T-helper 1 cell (primary cell): ENCODE measurements at regions not wholly inside any gene's neighbourhood (a gene's known extent, or its start where the extent isn't known, plus 50 kb on each side); places are given as distances from the start of the nearest gene placed in this dataset.

Experiments
- DNase-seq, 5 donors: peaks; one replicate each; pipeline ENCODE4 v3.0.0-alpha.2; 2012 to 2020

- DNase-seq: no peak
These were observed 475.2 kb downstream of the TCERG1L start for GRCh38 chr10:130836344-130836743.

GRCh38 chr10:130843051-130843653 lies 468.4 kb downstream of the TCERG1L start:
- DNase-seq: no peak

GRCh38 chr10:130844310-130844709 lies 467.2 kb downstream of the TCERG1L start:
- DNase-seq: no peak

GRCh38 chr10:130847170-130847569 lies 464.4 kb downstream of the TCERG1L start:
- DNase-seq: no peak

GRCh38 chr10:130848855-130849254 lies 462.7 kb downstream of the TCERG1L start:
- DNase-seq: no peak

GRCh38 chr10:130854151-130854550 lies 457.4 kb downstream of the TCERG1L start:
- no peak for DNase-seq

- DNase-seq: no peak
These were observed 453.8 kb downstream of the TCERG1L start for GRCh38 chr10:130857631-130858295.

GRCh38 chr10:130858626-130859025 lies 452.9 kb downstream of the TCERG1L start:
- no peak for DNase-seq

GRCh38 chr10:130859427-130859826 lies 452.1 kb downstream of the TCERG1L start:
- no peak for DNase-seq

GRCh38 chr10:130862122-130862521 lies 449.4 kb downstream of the TCERG1L start:
- no peak for DNase-seq

GRCh38 chr10:130862626-130863025 lies 448.9 kb downstream of the TCERG1L start:
- DNase-seq: no peak

GRCh38 chr10:130863044-130863443 lies 448.5 kb downstream of the TCERG1L start:
- DNase-seq: no peak

- DNase-seq: no peak
These were observed 446.3 kb downstream of the TCERG1L start for GRCh38 chr10:130864961-130865818.

GRCh38 chr10:130866857-130867256 lies 444.7 kb downstream of the TCERG1L start:
- DNase-seq: no peak

- DNase-seq: no peak
These were observed 443.9 kb downstream of the TCERG1L start for GRCh38 chr10:130867446-130868194.

- no peak for DNase-seq
These were observed 442.2 kb downstream of the TCERG1L start for GRCh38 chr10:130869179-130869841.

- no peak for DNase-seq
These were observed 440.1 kb downstream of the TCERG1L start for GRCh38 chr10:130871406-130871805.

- no peak for DNase-seq
These were observed 437.9 kb downstream of the TCERG1L start for GRCh38 chr10:130873636-130874035.

- DNase-seq: no peak
These were observed 436.4 kb downstream of the TCERG1L start for GRCh38 chr10:130875116-130875515.

GRCh38 chr10:130875897-130876472 lies 435.5 kb downstream of the TCERG1L start:
- no peak for DNase-seq

- DNase-seq: no peak
These were observed 434.4 kb downstream of the TCERG1L start for GRCh38 chr10:130877126-130877525.

- no peak for DNase-seq
These were observed 433.4 kb downstream of the TCERG1L start for GRCh38 chr10:130878131-130878530.
